Mammary epithelial cell (primary cell): ENCODE measurements at regions not wholly inside any gene's neighbourhood (a gene's known extent, or its start where the extent isn't known, plus 50 kb on each side); places are given as distances from the start of the nearest gene placed in this dataset.

Source experiments
- CTCF ChIP-seq, 2 donors: IDR thresholded peaks in 1 of 2; conservative IDR thresholded peaks in 1 of 2; 2 replicates each; pipeline ENCODE4 v1.5.1; 2011 to 2012; ENCODE audit warnings: inconsistent platforms in 2 of 2, low read length in 2 of 2, mild to moderate bottlenecking in 2 of 2, control low read depth in 1 of 2, low read depth in 1 of 2; ENCODE audit not compliant: insufficient read depth in 1 of 2; ENCODE audit errors: extremely low read depth in 1 of 2
- EZH2 ChIP-seq: IDR thresholded peaks from 2 replicates; pipeline ENCODE4 v1.6.1; 2012; ENCODE audit warnings: low read length, inconsistent platforms, borderline replicate concordance

- TF ChIP-seq CTCF (conservative IDR thresholded peaks at IDR 0.05 in 1 of 2, IDR thresholded peaks at IDR 0.05 in 1 of 2; ENCODE audit: extremely low read depth in 1 of 2, insufficient read depth in 1 of 2, low read depth in 1 of 2, low read length in 2 of 2) (no peak), EZH2 (no peak)
These were observed 1847.0 kb upstream of the PCDH10 start for GRCh38 chr4:131302108-131302507.
